Keratinocyte (primary cell): ENCODE measurements at regions not wholly inside any gene's neighbourhood (a gene's known extent, or its start where the extent isn't known, plus 50 kb on each side); places are given as distances from the start of the nearest gene placed in this dataset.

ENCODE experiments used
- CTCF ChIP-seq, 3 experiments: IDR thresholded peaks in 1 of 3; conservative IDR thresholded peaks in 1 of 3; optimal IDR thresholded peaks in 1 of 3; 2 replicates in 2 of 3; 3 replicates in 1 of 3; pipeline versions ENCODE3 to v1.5.1; 2011; ENCODE audit warnings: low read length in 3 of 3, mild to moderate bottlenecking in 3 of 3, moderate library complexity in 2 of 3, control low read depth in 1 of 3, inconsistent platforms in 1 of 3; ENCODE audit not compliant: insufficient read depth in 2 of 3; ENCODE audit errors: extremely low read depth in 1 of 3
- EZH2 ChIP-seq: IDR thresholded peaks from one replicate; pipeline ENCODE4 v1.6.1; 2012; ENCODE audit warnings: inconsistent platforms, mild to moderate bottlenecking, low read length, moderate library complexity

GRCh38 chr22:22377335-22377734, 131.2 kb downstream of the ZNF280B start:
- TF ChIP-seq CTCF (optimal IDR thresholded peaks at IDR 0.05 in 1 of 3, IDR thresholded peaks at IDR 0.05 in 1 of 3, conservative IDR thresholded peaks at IDR 0.05 in 1 of 3; ENCODE audit: extremely low read depth in 1 of 3, insufficient read depth in 2 of 3, low read length in 3 of 3) (no peak), EZH2 (no peak)
